ENCODE measurements at regions not wholly inside any gene's neighbourhood (a gene's known extent, or its start where the extent isn't known, plus 50 kb on each side); places are given as distances from the start of the nearest gene placed in this dataset.

GRCh38 chr12:87804386-87804785, 224.8 kb downstream of the C12orf50 start:
- no peaks in the 10 kb centered on the region for H3K9me3 Mint-ChIP-seq (ENCODE audit: low read depth, unreplicated experiment)
- H3K27ac Mint-ChIP-seq (ENCODE audit: unreplicated experiment), result no peak overlapping the region
- peaks cover 32% of the 10 kb centered on the region for H3K4me1 Mint-ChIP-seq (ENCODE audit: low read depth, unreplicated experiment)
- no peak overlapping the region for H3K4me3 Mint-ChIP-seq (ENCODE audit: low read depth, unreplicated experiment)
- BruUV-seq (replicated peaks), result no TSS peak
- intact Hi-C loops (cut with micrococcal nuclease; ENCODE audit: unreplicated experiment), result no loop called here
- no peaks in the 10 kb centered on the region for H3K36me3 Mint-ChIP-seq (ENCODE audit: insufficient read depth, unreplicated experiment)
- CTCF ChIA-PET, result no interaction called here
- TF ChIP-seq, protein P1, sequence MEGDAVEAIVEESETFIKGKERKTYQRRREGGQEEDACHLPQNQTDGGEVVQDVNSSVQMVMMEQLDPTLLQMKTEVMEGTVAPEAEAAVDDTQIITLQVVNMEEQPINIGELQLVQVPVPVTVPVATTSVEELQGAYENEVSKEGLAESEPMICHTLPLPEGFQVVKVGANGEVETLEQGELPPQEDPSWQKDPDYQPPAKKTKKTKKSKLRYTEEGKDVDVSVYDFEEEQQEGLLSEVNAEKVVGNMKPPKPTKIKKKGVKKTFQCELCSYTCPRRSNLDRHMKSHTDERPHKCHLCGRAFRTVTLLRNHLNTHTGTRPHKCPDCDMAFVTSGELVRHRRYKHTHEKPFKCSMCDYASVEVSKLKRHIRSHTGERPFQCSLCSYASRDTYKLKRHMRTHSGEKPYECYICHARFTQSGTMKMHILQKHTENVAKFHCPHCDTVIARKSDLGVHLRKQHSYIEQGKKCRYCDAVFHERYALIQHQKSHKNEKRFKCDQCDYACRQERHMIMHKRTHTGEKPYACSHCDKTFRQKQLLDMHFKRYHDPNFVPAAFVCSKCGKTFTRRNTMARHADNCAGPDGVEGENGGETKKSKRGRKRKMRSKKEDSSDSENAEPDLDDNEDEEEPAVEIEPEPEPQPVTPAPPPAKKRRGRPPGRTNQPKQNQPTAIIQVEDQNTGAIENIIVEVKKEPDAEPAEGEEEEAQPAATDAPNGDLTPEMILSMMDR (IDR thresholded peaks at IDR 0.05; ENCODE audit: unreplicated experiment), result no peak
- H3K27me3 Mint-ChIP-seq (ENCODE audit: unreplicated experiment), result no peaks in the 10 kb centered on the region
- no peak for DNase-seq

GRCh38 chr12:87802721-87803011, 226.5 kb downstream of the C12orf50 start:
- Mint-ChIP-seq H3K27ac (ENCODE audit: unreplicated experiment) (no peak overlapping the region), H3K9me3 (ENCODE audit: low read depth, unreplicated experiment) (no peaks in the 10 kb centered on the region), H3K36me3 (ENCODE audit: insufficient read depth, unreplicated experiment) (no peaks in the 10 kb centered on the region), H3K4me3 (ENCODE audit: low read depth, unreplicated experiment) (no peak overlapping the region), H3K4me1 (ENCODE audit: low read depth, unreplicated experiment) (peaks cover 31% of the 10 kb centered on the region), H3K27me3 (ENCODE audit: unreplicated experiment) (no peaks in the 10 kb centered on the region)
- CTCF ChIA-PET, result interaction anchor here (1.0 kb wide), 1 partner anchor 44 kb away, joined by 3 read pairs; no protein-coding TSS in a partner anchor
- no TSS peak for BruUV-seq (replicated peaks)
- TF ChIP-seq, protein P1 (IDR thresholded peaks at IDR 0.05; ENCODE audit: unreplicated experiment), result no peak
- intact Hi-C loops (cut with micrococcal nuclease; ENCODE audit: unreplicated experiment), result loop anchor here (2.0 kb wide), 1 partner anchor 24 kb away; no protein-coding TSS in a partner anchor
- no peak for DNase-seq

DNA sequence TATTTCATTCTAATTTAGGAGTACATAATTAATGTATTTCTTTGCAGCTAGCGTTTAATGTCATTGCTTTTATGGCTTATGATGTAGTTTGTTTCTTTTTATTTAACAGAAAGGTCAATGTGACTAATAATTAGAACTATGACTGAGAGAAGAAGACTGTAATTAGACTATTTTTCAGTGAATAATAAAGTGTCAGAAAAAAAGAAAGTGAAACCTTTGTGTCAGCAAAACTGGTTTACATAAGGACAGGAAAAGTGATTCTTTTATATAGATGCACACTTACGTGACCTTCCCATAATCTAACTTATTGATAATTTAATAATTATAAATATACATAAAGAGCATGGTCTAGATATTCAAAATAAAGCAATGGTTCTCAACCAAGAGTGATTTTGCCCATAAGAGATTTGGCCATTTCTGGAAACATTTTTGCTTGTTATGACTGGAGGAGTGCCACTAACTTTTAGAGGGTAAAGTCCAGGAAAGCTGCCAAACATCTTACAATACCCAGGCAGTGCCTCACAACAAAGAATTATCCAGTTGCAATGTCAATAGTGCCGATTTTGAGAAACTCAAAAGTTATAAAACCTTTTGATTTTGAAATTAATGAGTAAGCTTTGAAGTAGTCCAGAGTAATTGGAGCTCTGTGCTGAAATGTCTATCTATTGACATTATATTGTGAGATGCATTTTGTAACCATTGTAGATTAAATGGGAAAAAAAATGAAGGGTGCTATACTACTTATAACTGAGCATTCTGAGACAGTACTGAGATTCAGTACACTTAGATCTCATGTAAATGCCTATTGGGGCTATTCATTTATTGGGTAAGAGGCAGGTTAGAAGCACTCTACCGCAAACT, 227.1 kb downstream of the C12orf50 start:
- no peaks in the 10 kb centered on the region for H3K27me3 Mint-ChIP-seq (ENCODE audit: unreplicated experiment)
- no peak overlapping the region for H3K27ac Mint-ChIP-seq (ENCODE audit: unreplicated experiment)
- no peak overlapping the region for H3K4me3 Mint-ChIP-seq (ENCODE audit: low read depth, unreplicated experiment)
- no peaks in the 10 kb centered on the region for H3K36me3 Mint-ChIP-seq (ENCODE audit: insufficient read depth, unreplicated experiment)
- TF ChIP-seq, protein P1 (IDR thresholded peaks at IDR 0.05; ENCODE audit: unreplicated experiment), result no peak
- BruUV-seq (replicated peaks), result no TSS peak
- intact Hi-C loops (cut with micrococcal nuclease; ENCODE audit: unreplicated experiment), result loop anchor here (2.0 kb wide), 1 partner anchor 25 kb away; no protein-coding TSS in a partner anchor
- H3K9me3 Mint-ChIP-seq (ENCODE audit: low read depth, unreplicated experiment), result no peaks in the 10 kb centered on the region
- no peak for DNase-seq
- CTCF ChIA-PET, result interaction anchor here (1.0 kb wide), 1 partner anchor 45 kb away, joined by 3 read pairs; no protein-coding TSS in a partner anchor
- H3K4me1 Mint-ChIP-seq (ENCODE audit: low read depth, unreplicated experiment), result peaks cover 34% of the 10 kb centered on the region

- Mint-ChIP-seq H3K27ac (ENCODE audit: unreplicated experiment) (no peak overlapping the region), H3K36me3 (ENCODE audit: insufficient read depth, unreplicated experiment) (no peaks in the 10 kb centered on the region), H3K4me1 (ENCODE audit: low read depth, unreplicated experiment) (peaks cover 27% of the 10 kb centered on the region), H3K27me3 (ENCODE audit: unreplicated experiment) (no peaks in the 10 kb centered on the region), H3K4me3 (ENCODE audit: low read depth, unreplicated experiment) (no peak overlapping the region), H3K9me3 (ENCODE audit: low read depth, unreplicated experiment) (no peaks in the 10 kb centered on the region)
- TF ChIP-seq, protein P1 (IDR thresholded peaks at IDR 0.05; ENCODE audit: unreplicated experiment), result no peak
- DNase-seq, result no peak
- intact Hi-C loops (cut with micrococcal nuclease; ENCODE audit: unreplicated experiment), result no loop called here
- BruUV-seq (replicated peaks), result no TSS peak
- CTCF ChIA-PET, result no interaction called here
Measured at GRCh38 chr12:87796961-87797516, 232.2 kb downstream of the C12orf50 start.
